ENCODE measurements at regions not wholly inside any gene's neighbourhood (a gene's known extent, or its start where the extent isn't known, plus 50 kb on each side); places are given as distances from the start of the nearest gene placed in this dataset.

DNA sequence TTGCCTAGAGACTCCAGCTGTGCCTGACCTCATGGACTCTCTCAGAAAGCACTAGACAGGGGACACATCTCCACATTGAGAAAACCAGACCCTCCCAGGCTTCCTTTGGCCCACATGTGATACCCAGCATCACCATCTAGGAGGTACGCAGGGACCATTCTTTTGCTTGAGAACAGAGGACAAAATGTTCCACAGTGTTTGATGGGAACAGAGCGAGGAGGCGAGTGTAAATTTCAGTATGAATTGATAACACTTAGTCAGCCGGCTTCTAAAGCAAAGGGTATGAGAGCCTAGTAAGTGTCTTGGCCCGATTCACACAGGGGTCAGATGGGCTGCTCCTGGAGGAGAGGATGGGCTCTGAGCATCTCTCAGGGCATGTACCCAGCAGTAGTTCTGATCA is 1052.4 kb downstream of the BCL11B start:
- POLR2A ChIA-PET = no interaction called here
- no peak overlapping the region for H3K4me3 Mint-ChIP-seq
- H3K36me3 Mint-ChIP-seq = no peaks in the 10 kb centered on the region
- H3K27ac Mint-ChIP-seq = no peak overlapping the region
- H3K9me3 Mint-ChIP-seq = peaks cover 7% of the 10 kb centered on the region; the same call in 1 of the 2 replicates
- TF ChIP-seq OVOL2 (CRISPR knock-in tag; IDR thresholded peaks at IDR 0.05; ENCODE audit: borderline replicate concordance) = no peak
- no peak for TF ChIP-seq FOXK1 (CRISPR knock-in tag; IDR thresholded peaks at IDR 0.05)
- no peak for TF ChIP-seq NFYB (CRISPR knock-in tag; conservative IDR thresholded peaks at IDR 0.05; ENCODE audit: low read depth)
- no peak for TF ChIP-seq GABPB1 (CRISPR knock-in tag; IDR thresholded peaks at IDR 0.05)
- TF ChIP-seq, protein P1, sequence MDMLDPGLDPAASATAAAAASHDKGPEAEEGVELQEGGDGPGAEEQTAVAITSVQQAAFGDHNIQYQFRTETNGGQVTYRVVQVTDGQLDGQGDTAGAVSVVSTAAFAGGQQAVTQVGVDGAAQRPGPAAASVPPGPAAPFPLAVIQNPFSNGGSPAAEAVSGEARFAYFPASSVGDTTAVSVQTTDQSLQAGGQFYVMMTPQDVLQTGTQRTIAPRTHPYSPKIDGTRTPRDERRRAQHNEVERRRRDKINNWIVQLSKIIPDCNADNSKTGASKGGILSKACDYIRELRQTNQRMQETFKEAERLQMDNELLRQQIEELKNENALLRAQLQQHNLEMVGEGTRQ (CRISPR knock-in tag; IDR thresholded peaks at IDR 0.05) = no peak
- TF ChIP-seq, protein P2, sequence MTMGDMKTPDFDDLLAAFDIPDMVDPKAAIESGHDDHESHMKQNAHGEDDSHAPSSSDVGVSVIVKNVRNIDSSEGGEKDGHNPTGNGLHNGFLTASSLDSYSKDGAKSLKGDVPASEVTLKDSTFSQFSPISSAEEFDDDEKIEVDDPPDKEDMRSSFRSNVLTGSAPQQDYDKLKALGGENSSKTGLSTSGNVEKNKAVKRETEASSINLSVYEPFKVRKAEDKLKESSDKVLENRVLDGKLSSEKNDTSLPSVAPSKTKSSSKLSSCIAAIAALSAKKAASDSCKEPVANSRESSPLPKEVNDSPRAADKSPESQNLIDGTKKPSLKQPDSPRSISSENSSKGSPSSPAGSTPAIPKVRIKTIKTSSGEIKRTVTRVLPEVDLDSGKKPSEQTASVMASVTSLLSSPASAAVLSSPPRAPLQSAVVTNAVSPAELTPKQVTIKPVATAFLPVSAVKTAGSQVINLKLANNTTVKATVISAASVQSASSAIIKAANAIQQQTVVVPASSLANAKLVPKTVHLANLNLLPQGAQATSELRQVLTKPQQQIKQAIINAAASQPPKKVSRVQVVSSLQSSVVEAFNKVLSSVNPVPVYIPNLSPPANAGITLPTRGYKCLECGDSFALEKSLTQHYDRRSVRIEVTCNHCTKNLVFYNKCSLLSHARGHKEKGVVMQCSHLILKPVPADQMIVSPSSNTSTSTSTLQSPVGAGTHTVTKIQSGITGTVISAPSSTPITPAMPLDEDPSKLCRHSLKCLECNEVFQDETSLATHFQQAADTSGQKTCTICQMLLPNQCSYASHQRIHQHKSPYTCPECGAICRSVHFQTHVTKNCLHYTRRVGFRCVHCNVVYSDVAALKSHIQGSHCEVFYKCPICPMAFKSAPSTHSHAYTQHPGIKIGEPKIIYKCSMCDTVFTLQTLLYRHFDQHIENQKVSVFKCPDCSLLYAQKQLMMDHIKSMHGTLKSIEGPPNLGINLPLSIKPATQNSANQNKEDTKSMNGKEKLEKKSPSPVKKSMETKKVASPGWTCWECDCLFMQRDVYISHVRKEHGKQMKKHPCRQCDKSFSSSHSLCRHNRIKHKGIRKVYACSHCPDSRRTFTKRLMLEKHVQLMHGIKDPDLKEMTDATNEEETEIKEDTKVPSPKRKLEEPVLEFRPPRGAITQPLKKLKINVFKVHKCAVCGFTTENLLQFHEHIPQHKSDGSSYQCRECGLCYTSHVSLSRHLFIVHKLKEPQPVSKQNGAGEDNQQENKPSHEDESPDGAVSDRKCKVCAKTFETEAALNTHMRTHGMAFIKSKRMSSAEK (CRISPR knock-in tag; IDR thresholded peaks at IDR 0.05; ENCODE audit: borderline replicate concordance) = no peak
- TF ChIP-seq ZNF416 (CRISPR knock-in tag; IDR thresholded peaks at IDR 0.05) = no peak
- TF ChIP-seq, protein P3, sequence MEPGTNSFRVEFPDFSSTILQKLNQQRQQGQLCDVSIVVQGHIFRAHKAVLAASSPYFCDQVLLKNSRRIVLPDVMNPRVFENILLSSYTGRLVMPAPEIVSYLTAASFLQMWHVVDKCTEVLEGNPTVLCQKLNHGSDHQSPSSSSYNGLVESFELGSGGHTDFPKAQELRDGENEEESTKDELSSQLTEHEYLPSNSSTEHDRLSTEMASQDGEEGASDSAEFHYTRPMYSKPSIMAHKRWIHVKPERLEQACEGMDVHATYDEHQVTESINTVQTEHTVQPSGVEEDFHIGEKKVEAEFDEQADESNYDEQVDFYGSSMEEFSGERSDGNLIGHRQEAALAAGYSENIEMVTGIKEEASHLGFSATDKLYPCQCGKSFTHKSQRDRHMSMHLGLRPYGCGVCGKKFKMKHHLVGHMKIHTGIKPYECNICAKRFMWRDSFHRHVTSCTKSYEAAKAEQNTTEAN (CRISPR knock-in tag; IDR thresholded peaks at IDR 0.05) = no peak
- TF ChIP-seq, protein P4, sequence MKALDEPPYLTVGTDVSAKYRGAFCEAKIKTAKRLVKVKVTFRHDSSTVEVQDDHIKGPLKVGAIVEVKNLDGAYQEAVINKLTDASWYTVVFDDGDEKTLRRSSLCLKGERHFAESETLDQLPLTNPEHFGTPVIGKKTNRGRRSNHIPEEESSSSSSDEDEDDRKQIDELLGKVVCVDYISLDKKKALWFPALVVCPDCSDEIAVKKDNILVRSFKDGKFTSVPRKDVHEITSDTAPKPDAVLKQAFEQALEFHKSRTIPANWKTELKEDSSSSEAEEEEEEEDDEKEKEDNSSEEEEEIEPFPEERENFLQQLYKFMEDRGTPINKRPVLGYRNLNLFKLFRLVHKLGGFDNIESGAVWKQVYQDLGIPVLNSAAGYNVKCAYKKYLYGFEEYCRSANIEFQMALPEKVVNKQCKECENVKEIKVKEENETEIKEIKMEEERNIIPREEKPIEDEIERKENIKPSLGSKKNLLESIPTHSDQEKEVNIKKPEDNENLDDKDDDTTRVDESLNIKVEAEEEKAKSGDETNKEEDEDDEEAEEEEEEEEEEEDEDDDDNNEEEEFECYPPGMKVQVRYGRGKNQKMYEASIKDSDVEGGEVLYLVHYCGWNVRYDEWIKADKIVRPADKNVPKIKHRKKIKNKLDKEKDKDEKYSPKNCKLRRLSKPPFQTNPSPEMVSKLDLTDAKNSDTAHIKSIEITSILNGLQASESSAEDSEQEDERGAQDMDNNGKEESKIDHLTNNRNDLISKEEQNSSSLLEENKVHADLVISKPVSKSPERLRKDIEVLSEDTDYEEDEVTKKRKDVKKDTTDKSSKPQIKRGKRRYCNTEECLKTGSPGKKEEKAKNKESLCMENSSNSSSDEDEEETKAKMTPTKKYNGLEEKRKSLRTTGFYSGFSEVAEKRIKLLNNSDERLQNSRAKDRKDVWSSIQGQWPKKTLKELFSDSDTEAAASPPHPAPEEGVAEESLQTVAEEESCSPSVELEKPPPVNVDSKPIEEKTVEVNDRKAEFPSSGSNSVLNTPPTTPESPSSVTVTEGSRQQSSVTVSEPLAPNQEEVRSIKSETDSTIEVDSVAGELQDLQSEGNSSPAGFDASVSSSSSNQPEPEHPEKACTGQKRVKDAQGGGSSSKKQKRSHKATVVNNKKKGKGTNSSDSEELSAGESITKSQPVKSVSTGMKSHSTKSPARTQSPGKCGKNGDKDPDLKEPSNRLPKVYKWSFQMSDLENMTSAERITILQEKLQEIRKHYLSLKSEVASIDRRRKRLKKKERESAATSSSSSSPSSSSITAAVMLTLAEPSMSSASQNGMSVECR (CRISPR knock-in tag; IDR thresholded peaks at IDR 0.05; ENCODE audit: borderline replicate concordance) = no peak
- TF ChIP-seq, protein P5, sequence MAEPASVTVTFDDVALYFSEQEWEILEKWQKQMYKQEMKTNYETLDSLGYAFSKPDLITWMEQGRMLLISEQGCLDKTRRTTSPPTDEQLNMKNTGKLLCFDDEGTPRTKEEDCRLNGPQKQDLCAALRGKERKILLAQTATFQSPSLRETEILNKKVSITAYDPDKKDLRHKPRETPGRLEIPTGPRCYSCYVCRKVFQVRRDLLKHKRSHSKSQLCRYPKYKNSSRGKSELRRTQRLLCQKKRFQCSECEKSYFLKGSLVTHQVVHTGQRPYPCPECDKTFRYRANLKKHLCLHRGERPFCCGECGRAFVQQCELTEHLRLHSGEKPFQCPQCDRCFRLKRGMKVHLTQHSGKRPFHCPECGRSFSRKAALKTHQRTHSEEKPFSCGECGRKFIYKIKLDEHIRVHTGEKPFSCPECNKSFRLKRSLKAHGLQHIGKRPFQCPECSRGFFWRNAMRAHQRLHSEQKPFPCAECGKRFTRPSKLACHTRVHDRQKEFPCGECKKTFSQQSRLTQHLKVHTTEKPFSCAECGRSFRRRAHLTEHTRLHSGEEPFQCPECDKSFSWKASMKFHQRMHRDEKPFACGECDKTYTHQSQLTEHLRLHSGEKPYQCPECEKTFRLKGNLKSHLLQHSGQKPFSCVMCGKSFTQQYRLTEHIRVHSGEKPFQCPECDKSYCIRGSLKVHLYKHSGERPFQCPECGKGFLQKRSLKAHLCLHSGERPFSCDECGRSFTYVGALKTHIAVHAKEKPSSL (CRISPR knock-in tag; conservative IDR thresholded peaks at IDR 0.05) = no peak
- TF ChIP-seq MYBL2 (CRISPR knock-in tag; IDR thresholded peaks at IDR 0.05) = no peak
- TF ChIP-seq CREB1 (CRISPR knock-in tag; IDR thresholded peaks at IDR 0.05) = no peak
- TF ChIP-seq, protein P6, sequence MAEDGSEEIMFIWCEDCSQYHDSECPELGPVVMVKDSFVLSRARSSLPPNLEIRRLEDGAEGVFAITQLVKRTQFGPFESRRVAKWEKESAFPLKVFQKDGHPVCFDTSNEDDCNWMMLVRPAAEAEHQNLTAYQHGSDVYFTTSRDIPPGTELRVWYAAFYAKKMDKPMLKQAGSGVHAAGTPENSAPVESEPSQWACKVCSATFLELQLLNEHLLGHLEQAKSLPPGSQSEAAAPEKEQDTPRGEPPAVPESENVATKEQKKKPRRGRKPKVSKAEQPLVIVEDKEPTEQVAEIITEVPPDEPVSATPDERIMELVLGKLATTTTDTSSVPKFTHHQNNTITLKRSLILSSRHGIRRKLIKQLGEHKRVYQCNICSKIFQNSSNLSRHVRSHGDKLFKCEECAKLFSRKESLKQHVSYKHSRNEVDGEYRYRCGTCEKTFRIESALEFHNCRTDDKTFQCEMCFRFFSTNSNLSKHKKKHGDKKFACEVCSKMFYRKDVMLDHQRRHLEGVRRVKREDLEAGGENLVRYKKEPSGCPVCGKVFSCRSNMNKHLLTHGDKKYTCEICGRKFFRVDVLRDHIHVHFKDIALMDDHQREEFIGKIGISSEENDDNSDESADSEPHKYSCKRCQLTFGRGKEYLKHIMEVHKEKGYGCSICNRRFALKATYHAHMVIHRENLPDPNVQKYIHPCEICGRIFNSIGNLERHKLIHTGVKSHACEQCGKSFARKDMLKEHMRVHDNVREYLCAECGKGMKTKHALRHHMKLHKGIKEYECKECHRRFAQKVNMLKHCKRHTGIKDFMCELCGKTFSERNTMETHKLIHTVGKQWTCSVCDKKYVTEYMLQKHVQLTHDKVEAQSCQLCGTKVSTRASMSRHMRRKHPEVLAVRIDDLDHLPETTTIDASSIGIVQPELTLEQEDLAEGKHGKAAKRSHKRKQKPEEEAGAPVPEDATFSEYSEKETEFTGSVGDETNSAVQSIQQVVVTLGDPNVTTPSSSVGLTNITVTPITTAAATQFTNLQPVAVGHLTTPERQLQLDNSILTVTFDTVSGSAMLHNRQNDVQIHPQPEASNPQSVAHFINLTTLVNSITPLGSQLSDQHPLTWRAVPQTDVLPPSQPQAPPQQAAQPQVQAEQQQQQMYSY (CRISPR knock-in tag; IDR thresholded peaks at IDR 0.05) = no peak
- TF ChIP-seq FOXJ3 (CRISPR knock-in tag; IDR thresholded peaks at IDR 0.05; ENCODE audit: borderline replicate concordance) = no peak
- no peak for TF ChIP-seq NR1H2 (CRISPR knock-in tag; IDR thresholded peaks at IDR 0.05)
- no peak for TF ChIP-seq TEAD4 (CRISPR knock-in tag; IDR thresholded peaks at IDR 0.05)
- TF ChIP-seq, protein P7, sequence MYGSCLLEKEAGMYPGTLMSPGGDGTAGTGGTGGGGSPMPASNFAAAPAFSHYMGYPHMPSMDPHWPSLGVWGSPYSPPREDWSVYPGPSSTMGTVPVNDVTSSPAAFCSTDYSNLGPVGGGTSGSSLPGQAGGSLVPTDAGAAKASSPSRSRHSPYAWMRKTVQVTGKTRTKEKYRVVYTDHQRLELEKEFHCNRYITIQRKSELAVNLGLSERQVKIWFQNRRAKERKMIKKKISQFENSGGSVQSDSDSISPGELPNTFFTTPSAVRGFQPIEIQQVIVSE (CRISPR knock-in tag; IDR thresholded peaks at IDR 0.05; ENCODE audit: borderline replicate concordance) = no peak
- H3K27me3 Mint-ChIP-seq (ENCODE audit: low read depth) = no peaks in the 10 kb centered on the region
- no peak for DNase-seq (ENCODE audit: low spot score)
- H3K4me1 Mint-ChIP-seq = peaks cover 4% of the 10 kb centered on the region; the same call in 1 of the 2 replicates
- ATAC-seq = no peak
- CTCF ChIA-PET = no interaction called here

All from WTC11 (cell line).